ENCODE measurements at regions not wholly inside any gene's neighbourhood (a gene's known extent, or its start where the extent isn't known, plus 50 kb on each side); places are given as distances from the start of the nearest gene placed in this dataset.

DNA sequence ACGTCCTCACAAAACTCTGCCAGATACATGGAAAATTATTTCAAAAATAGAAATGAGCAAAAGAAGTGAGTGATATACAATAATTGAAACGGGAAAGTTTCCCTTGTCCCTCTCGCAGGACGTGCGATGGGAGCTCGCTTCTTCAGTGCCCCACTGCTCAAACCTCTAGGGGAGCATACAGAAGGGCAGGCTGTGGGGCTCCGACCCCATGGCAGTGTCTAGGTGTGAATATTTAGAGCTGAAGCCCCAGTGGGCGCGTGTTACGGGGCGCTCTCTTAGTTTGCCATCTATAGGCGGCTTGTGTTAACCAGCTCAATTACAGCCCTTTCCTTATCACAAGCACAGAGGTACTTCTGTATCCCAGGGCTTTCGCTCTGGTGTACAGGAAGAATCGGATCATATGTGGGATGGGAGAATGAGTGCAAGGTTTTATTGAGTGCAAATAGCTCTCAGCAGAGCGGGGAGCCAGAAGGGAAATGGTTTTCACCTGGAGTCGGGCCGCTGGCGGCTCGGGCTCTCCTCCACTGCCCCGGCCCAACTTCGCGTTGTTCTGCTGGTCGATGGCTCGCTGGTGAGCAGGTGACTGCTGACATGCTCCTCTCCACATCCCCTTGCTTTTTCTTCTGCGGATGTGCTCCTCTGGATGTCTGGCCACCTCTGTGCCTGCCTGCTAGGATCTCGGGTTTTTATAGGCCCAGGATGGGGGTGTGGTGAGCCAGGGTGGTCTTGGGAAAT is 334.0 kb upstream of the PTPRD start:
- in situ Hi-C loops (cut with MboI; ENCODE audit: low sequenced_read_pairs in 4 of 4), result no loop called here

GRCh38 chr9:10957878-10958277 is 345.1 kb upstream of the PTPRD start:
- TF ChIP-seq POLR2A (IDR thresholded peaks at IDR 0.05) (no peak), CTCF (IDR thresholded peaks at IDR 0.05 in 4 of 5, conservative IDR thresholded peaks at IDR 0.05 in 1 of 5) (no peak)
- no peaks in the 10 kb centered on the region for H3K27me3 ChIP-seq
- H3K36me3 ChIP-seq, result no peaks in the 10 kb centered on the region
- H3K9me3 ChIP-seq, result no peaks in the 10 kb centered on the region
- ATAC-seq (no peak), DNase-seq (no peak)
- no peak overlapping the region for H3K4me3 ChIP-seq
- no peak overlapping the region for H3K27ac ChIP-seq
- in situ Hi-C loops (cut with MboI; ENCODE audit: low sequenced_read_pairs in 4 of 4) (no loop called here), intact Hi-C loops (cut with DNase I; ENCODE audit: low total_unique reads) (no loop called here)
- H3K4me1 ChIP-seq, result no peaks in the 10 kb centered on the region

More for the DNA sequence above, 334.0 kb upstream of the PTPRD start:
- Histone ChIP-seq H3K4me1 (no peaks in the 10 kb centered on the region), H3K9me3 (no peaks in the 10 kb centered on the region), H3K27me3 (no peaks in the 10 kb centered on the region), H3K4me3 (no peak overlapping the region), H3K27ac (no peak overlapping the region), H3K36me3 (no peaks in the 10 kb centered on the region)
- intact Hi-C loops (cut with DNase I; ENCODE audit: low total_unique reads), result no loop called here
- TF ChIP-seq CTCF (IDR thresholded peaks at IDR 0.05 in 4 of 5, conservative IDR thresholded peaks at IDR 0.05 in 1 of 5), result no peak
- TF ChIP-seq POLR2A (IDR thresholded peaks at IDR 0.05), result no peak
- DNase-seq (no peak), ATAC-seq (no peak)

DNA sequence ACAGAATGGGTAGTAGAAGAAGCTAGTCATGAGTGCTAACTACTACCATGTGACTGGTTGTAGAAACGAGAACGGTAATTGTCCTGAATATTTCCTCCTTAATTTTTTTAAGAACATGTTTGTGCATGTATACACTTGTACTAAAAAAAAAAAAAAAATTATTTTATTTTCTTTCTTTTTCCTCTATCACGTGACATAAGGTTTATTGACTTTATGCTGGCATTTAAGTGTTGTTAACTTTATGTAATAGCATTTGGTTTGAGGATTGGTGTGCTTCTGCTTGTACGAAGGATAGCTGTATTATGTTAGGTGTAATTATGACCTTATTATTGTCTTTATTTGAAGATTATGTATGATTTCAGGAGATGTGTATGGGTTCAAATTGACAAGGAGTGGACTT is 349.1 kb upstream of the PTPRD start:
- Histone ChIP-seq H3K27me3 (no peaks in the 10 kb centered on the region), H3K4me3 (no peak overlapping the region), H3K27ac (no peak overlapping the region), H3K9me3 (no peaks in the 10 kb centered on the region), H3K4me1 (no peaks in the 10 kb centered on the region), H3K36me3 (no peaks in the 10 kb centered on the region)
- in situ Hi-C loops (cut with MboI; ENCODE audit: low sequenced_read_pairs in 4 of 4), result no loop called here
- intact Hi-C loops (cut with DNase I; ENCODE audit: low total_unique reads), result no loop called here
- ATAC-seq, result no peak
- TF ChIP-seq CTCF (IDR thresholded peaks at IDR 0.05 in 4 of 5, conservative IDR thresholded peaks at IDR 0.05 in 1 of 5) (no peak), POLR2A (IDR thresholded peaks at IDR 0.05) (no peak)
- no peak for DNase-seq

- in situ Hi-C loops (cut with MboI; ENCODE audit: low sequenced_read_pairs in 4 of 4) (no loop called here), intact Hi-C loops (cut with DNase I; ENCODE audit: low total_unique reads) (no loop called here)
- Histone ChIP-seq H3K4me1 (no peaks in the 10 kb centered on the region), H3K4me3 (no peak overlapping the region), H3K9me3 (no peaks in the 10 kb centered on the region), H3K36me3 (no peaks in the 10 kb centered on the region), H3K27ac (no peak overlapping the region), H3K27me3 (no peaks in the 10 kb centered on the region)
- ATAC-seq (no peak), DNase-seq (no peak)
- TF ChIP-seq POLR2A (IDR thresholded peaks at IDR 0.05), result no peak
- TF ChIP-seq CTCF (IDR thresholded peaks at IDR 0.05 in 4 of 5, conservative IDR thresholded peaks at IDR 0.05 in 1 of 5), result no peak
Measured at GRCh38 chr9:10983251-10983650, 370.4 kb upstream of the PTPRD start.

DNA sequence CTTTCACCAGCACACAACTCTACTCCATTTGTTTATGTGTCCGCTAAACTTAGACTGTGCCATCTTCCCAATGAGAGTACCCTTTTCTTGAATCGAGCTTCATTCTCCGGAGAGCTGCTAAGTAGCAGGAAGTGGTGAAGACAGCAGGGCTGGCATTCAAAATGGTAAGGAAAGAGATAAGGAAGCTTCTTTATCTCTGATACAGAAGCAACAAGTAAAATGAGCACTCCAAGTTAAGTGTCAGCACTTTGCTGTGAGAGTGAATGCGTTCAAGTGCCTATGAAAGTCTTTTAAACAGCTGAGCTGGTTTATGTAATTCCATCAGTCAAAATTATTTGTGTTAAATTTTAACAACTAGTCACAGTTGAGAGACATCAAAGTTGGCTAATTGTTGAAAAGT is 386.8 kb upstream of the PTPRD start:
- DNase-seq (no peak), ATAC-seq (no peak)
- Histone ChIP-seq H3K27me3 (no peaks in the 10 kb centered on the region), H3K4me3 (no peak overlapping the region), H3K36me3 (no peaks in the 10 kb centered on the region), H3K4me1 (no peaks in the 10 kb centered on the region), H3K9me3 (no peaks in the 10 kb centered on the region), H3K27ac (no peak overlapping the region)
- intact Hi-C loops (cut with DNase I; ENCODE audit: low total_unique reads), result no loop called here
- TF ChIP-seq POLR2A (IDR thresholded peaks at IDR 0.05) (no peak), CTCF (IDR thresholded peaks at IDR 0.05 in 4 of 5, conservative IDR thresholded peaks at IDR 0.05 in 1 of 5) (no peak)
- in situ Hi-C loops (cut with MboI; ENCODE audit: low sequenced_read_pairs in 4 of 4), result no loop called here
